COR-L47 (cell line): ENCODE measurements at regions not wholly inside any gene's neighbourhood (a gene's known extent, or its start where the extent isn't known, plus 50 kb on each side); places are given as distances from the start of the nearest gene placed in this dataset.
A peak's percentile ranks its signal among the peaks of the same experiment; 100 is the strongest.
"Not testable (repeated sequence)": the region's sequence is repeated elsewhere in the genome, so short reads cannot be mapped to it uniquely, and the experiment has no call there.

ENCODE experiments used
- DNase-seq: peaks from one replicate; lab custom pipeline; 2025; lab: John Stamatoyannopoulos, UW

- DNase-seq = not testable (repeated sequence)
These were observed 262.5 kb downstream of the SMARCA2 start for GRCh38 chr9:2277644-2278043.

GRCh38 chr9:2279138-2279537, 264.0 kb downstream of the SMARCA2 start:
- DNase-seq = not testable (repeated sequence)

GRCh38 chr9:2281031-2281802, 266.1 kb downstream of the SMARCA2 start:
- no peak for DNase-seq

- DNase-seq = no peak
These were observed 266.6 kb downstream of the SMARCA2 start for GRCh38 chr9:2281803-2282185.

GRCh38 chr9:2284770-2285169, 269.6 kb downstream of the SMARCA2 start:
- no peak for DNase-seq

GRCh38 chr9:2285416-2286332, 270.5 kb downstream of the SMARCA2 start:
- DNase-seq = peak; percentile 4

- DNase-seq = no peak
These were observed 271.2 kb downstream of the SMARCA2 start for GRCh38 chr9:2286333-2286705.

- DNase-seq = no peak
These were observed 271.8 kb downstream of the SMARCA2 start for GRCh38 chr9:2286825-2287455.

GRCh38 chr9:2288309-2288708, 273.2 kb downstream of the SMARCA2 start:
- DNase-seq = no peak

GRCh38 chr9:2289263-2289662, 274.1 kb downstream of the SMARCA2 start:
- DNase-seq = no peak

- no peak for DNase-seq
These were observed 275.2 kb downstream of the SMARCA2 start for GRCh38 chr9:2290382-2290781.

- DNase-seq = peak; percentile 97
These were observed 277.0 kb downstream of the SMARCA2 start for GRCh38 chr9:2291980-2292704.

- DNase-seq = no peak
These were observed 277.6 kb downstream of the SMARCA2 start for GRCh38 chr9:2292733-2293132.

- no peak for DNase-seq
These were observed 282.6 kb downstream of the SMARCA2 start for GRCh38 chr9:2297771-2298170.

- no peak for DNase-seq
These were observed 283.1 kb downstream of the SMARCA2 start for GRCh38 chr9:2298217-2298616.

- DNase-seq = peak; percentile 95
These were observed 284.2 kb downstream of the SMARCA2 start for GRCh38 chr9:2299156-2299842.

- DNase-seq = no peak
These were observed 284.7 kb downstream of the SMARCA2 start for GRCh38 chr9:2299843-2300205.

- no peak for DNase-seq
These were observed 285.2 kb downstream of the SMARCA2 start for GRCh38 chr9:2300325-2300724.

GRCh38 chr9:2302606-2303005, 287.5 kb downstream of the SMARCA2 start:
- DNase-seq = no peak

- no peak for DNase-seq
These were observed 287.9 kb downstream of the SMARCA2 start for GRCh38 chr9:2303056-2303455.

GRCh38 chr9:2307480-2307879, 292.3 kb downstream of the SMARCA2 start:
- no peak for DNase-seq
